Frontal cortex (tissue), 1 donor: ENCODE measurements at regions not wholly inside any gene's neighbourhood (a gene's known extent, or its start where the extent isn't known, plus 50 kb on each side); places are given as distances from the start of the nearest gene placed in this dataset. TPM values are rescaled to one million over a fixed set of nuclear protein-coding genes. Genes with fewer than 3 reads are reported as not detected.

ENCODE experiments used
- small RNA-seq: library from RNA; depleted of rRNA; stranded (forward); fragments of <200 nt; gene quantifications from one replicate; pipeline ENCODE3, GENCODE V24; 2014

Small RNA genes lying in the stretch of these regions (small RNA-seq; reads per million reads assigned to genes)
- gene AC141846.1, result not detected
